Panc1 (cell line): ENCODE measurements at regions not wholly inside any gene's neighbourhood (a gene's known extent, or its start where the extent isn't known, plus 50 kb on each side); places are given as distances from the start of the nearest gene placed in this dataset.
"Not testable (repeated sequence)": the region's sequence is repeated elsewhere in the genome, so short reads cannot be mapped to it uniquely, and the experiment has no call there.

Experiments used
- ATAC-seq: fragments of 200-7000 bp; cut with Tn5 transposase; 2 replicates; pipeline ENCODE4 v1.9.1; 2020; ENCODE audit warnings: mild to moderate bottlenecking, moderate library complexity
- BruUV-seq: library from RNA; stranded (reverse); fragments of 400-500 nt; replicated peaks from 2 replicates; lab custom pipeline; 2021; lab: Mats Ljungman, UMichigan
- CTCF ChIA-PET: fragments of 300-600 bp; sonication (Branson Sonifier 250); formaldehyde crosslinking; loops from one replicate; lab custom pipeline; 2022; ENCODE audit warnings: antibody characterized with exemption; lab: Charles Lee
- POLR2A ChIA-PET: fragments of 300-600 bp; sonication (Branson Sonifier 250); formaldehyde crosslinking; loops from one replicate; lab custom pipeline; 2022; ENCODE audit warnings: antibody characterized with exemption; lab: Charles Lee
- DNase-seq: peaks from one replicate; pipeline ENCODE4 v3.0.0-alpha.2; 2010; ENCODE audit warnings: low read depth, low spot score
- H3K27ac ChIP-seq: 2 replicates; pipeline ENCODE4 v1.5.1; 2011; ENCODE audit warnings: mild to moderate bottlenecking, low read length, inconsistent platforms
- H3K27me3 ChIP-seq: fragments of 200-500 bp; sonication (Bioruptor generic); 2 replicates; pipeline ENCODE4 v1.6.0; 2014; ENCODE audit warnings: low read length, inconsistent platforms; ENCODE audit not compliant: control insufficient read depth, insufficient read depth
- H3K36me3 ChIP-seq: fragments of 200-500 bp; sonication (Bioruptor generic); 2 replicates; pipeline ENCODE4 v1.5.1; 2014; ENCODE audit warnings: inconsistent platforms, mild to moderate bottlenecking, low read length, moderate library complexity; ENCODE audit not compliant: control insufficient read depth, insufficient read depth
- H3K4me1 ChIP-seq: 2 replicates; pipeline ENCODE4 v1.5.1; 2011; ENCODE audit warnings: inconsistent platforms, mild to moderate bottlenecking, low read length, moderate library complexity; ENCODE audit not compliant: control insufficient read depth, insufficient read depth
- H3K4me3 ChIP-seq, 2 experiments: 2 replicates each; pipeline ENCODE4 v1.5.1; 2011 to 2012; ENCODE audit warnings: low read depth in 2 of 2, low read length in 2 of 2, mild to moderate bottlenecking in 2 of 2, inconsistent platforms in 1 of 2, moderate library complexity in 1 of 2
- H3K9me3 ChIP-seq: fragments of 200-500 bp; sonication (Bioruptor generic); 2 replicates; pipeline ENCODE4 v1.5.1; 2014; ENCODE audit warnings: low read depth, mild to moderate bottlenecking, inconsistent platforms, low read length, moderate library complexity; ENCODE audit not compliant: control insufficient read depth, insufficient read depth
- CTCF ChIP-seq: fragments of 450-650 bp; IDR thresholded peaks from 2 replicates; pipeline ENCODE4 v1.5.1; 2017; ENCODE audit warnings: mild to moderate bottlenecking
- POLR2AphosphoS5 ChIP-seq: IDR thresholded peaks from 2 replicates; pipeline ENCODE4 v1.6.1; 2012; ENCODE audit warnings: mild to moderate bottlenecking, low read depth, low read length, moderate library complexity
- REST ChIP-seq, 2 experiments: IDR thresholded peaks; 2 replicates each; pipeline ENCODE4 v1.6.1; 2011 to 2012; ENCODE audit warnings: low read depth in 2 of 2, control low read depth in 1 of 2, low read length in 1 of 2, mild to moderate bottlenecking in 1 of 2, moderate library complexity in 1 of 2; ENCODE audit not compliant: insufficient read depth in 1 of 2
- SIN3A ChIP-seq: IDR thresholded peaks from 2 replicates; pipeline ENCODE4 v1.6.1; 2012; ENCODE audit warnings: low read depth, mild to moderate bottlenecking, low read length, moderate library complexity, borderline replicate concordance; ENCODE audit not compliant: insufficient read depth
- TCF7L2 ChIP-seq: IDR thresholded peaks from 2 replicates; pipeline ENCODE4 v1.6.1; 2011; ENCODE audit warnings: mild to moderate bottlenecking, low read depth, low read length, inconsistent platforms
- in situ Hi-C: cut with HindIII; loops from 2 replicates; pipeline ENCODE4 v1.10.0; 2016; ENCODE audit warnings: low sequenced_read_pairs, low pct_unique_long_range_greater_than_20kb
- intact Hi-C: fragments of 100-400 bp; cut with micrococcal nuclease; formaldehyde crosslinking; loops from one replicate; pipeline ENCODE4 v1.10.0; 2022; ENCODE audit not compliant: unreplicated experiment

- DNase-seq (no peak), ATAC-seq (no peak)
- Histone ChIP-seq H3K9me3 (no peaks in the 10 kb centered on the region), H3K27me3 (no peaks in the 10 kb centered on the region), H3K27ac (no peak overlapping the region), H3K4me3 (no peak overlapping the region), H3K36me3 (no peaks in the 10 kb centered on the region), H3K4me1 (no peaks in the 10 kb centered on the region)
- CTCF ChIA-PET = no interaction called here
- BruUV-seq = no TSS peak
- TF ChIP-seq TCF7L2 (no peak), SIN3A (no peak), REST (IDR thresholded peaks at IDR 0.05; ENCODE audit: insufficient read depth in 1 of 2, low read depth in 2 of 2, low read length in 1 of 2) (no peak), POLR2AphosphoS5 (no peak), CTCF (no peak)
- in situ Hi-C loops (no loop called here), intact Hi-C loops (no loop called here)
- POLR2A ChIA-PET = no interaction called here
These were observed 142.7 kb upstream of the ZNF804A start for GRCh38 chr2:184455624-184456023.

GRCh38 chr2:184456693-184457092, 141.6 kb upstream of the ZNF804A start:
- in situ Hi-C loops, POLR2A ChIA-PET, H3K27me3 ChIP-seq, DNase-seq, ATAC-seq, intact Hi-C loops, CTCF ChIA-PET, H3K4me1 ChIP-seq, H3K27ac ChIP-seq, H3K9me3 ChIP-seq, BruUV-seq, H3K4me3 ChIP-seq, H3K36me3 ChIP-seq: not testable (repeated sequence)

GRCh38 chr2:184463102-184463865, 135.0 kb upstream of the ZNF804A start:
- Histone ChIP-seq H3K27me3 (no peaks in the 10 kb centered on the region), H3K36me3 (no peaks in the 10 kb centered on the region), H3K4me3 (no peak overlapping the region), H3K4me1 (no peaks in the 10 kb centered on the region), H3K9me3 (no peaks in the 10 kb centered on the region), H3K27ac (no peak overlapping the region)
- ChIA-PET POLR2A (no interaction called here), CTCF (no interaction called here)
- DNase-seq (no peak), ATAC-seq (no peak)
- in situ Hi-C loops (no loop called here), intact Hi-C loops (no loop called here)
- BruUV-seq = no TSS peak
- TF ChIP-seq CTCF = no peak
- no peak for TF ChIP-seq TCF7L2
- TF ChIP-seq REST (IDR thresholded peaks at IDR 0.05; ENCODE audit: insufficient read depth in 1 of 2, low read depth in 2 of 2, low read length in 1 of 2) = no peak
- TF ChIP-seq POLR2AphosphoS5 = no peak
- no peak for TF ChIP-seq SIN3A
